ENCODE measurements at regions not wholly inside any gene's neighbourhood (a gene's known extent, or its start where the extent isn't known, plus 50 kb on each side); places are given as distances from the start of the nearest gene placed in this dataset.
"Not testable (repeated sequence)": the region's sequence is repeated elsewhere in the genome, so short reads cannot be mapped to it uniquely, and the experiment has no call there.

GRCh38 chr10:63675171-63675570 is 154.0 kb downstream of the REEP3 start:
- no peak for DNase-seq (ENCODE audit: low read depth)

DNA sequence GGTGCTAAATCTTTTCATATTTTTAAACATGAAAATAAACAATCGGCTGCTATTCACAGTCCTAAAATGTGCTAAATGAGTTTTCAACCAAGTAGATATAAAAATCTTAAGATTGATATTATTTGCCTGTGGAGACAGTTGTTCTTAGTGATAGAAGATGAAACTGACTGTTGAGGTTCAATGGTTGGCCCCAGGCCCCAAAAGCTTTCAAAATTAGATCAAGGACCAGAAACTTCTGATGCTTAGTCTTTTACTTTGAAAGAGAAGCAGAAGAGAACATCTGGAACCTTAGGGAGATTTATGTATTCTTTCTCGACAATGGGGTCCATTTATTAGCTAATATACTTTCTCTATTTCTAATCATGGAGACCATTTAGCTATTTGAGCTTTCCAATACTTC is 155.8 kb downstream of the REEP3 start:
- DNase-seq (ENCODE audit: low read depth), result no peak

- not testable (repeated sequence) for DNase-seq (ENCODE audit: low read depth)
These were observed 159.3 kb downstream of the REEP3 start for GRCh38 chr10:63680545-63680944.

- DNase-seq (ENCODE audit: low read depth), result no peak
These were observed 160.9 kb downstream of the REEP3 start for GRCh38 chr10:63681993-63682697.

- DNase-seq (ENCODE audit: low read depth), result not testable (repeated sequence)
These were observed 161.5 kb downstream of the REEP3 start for GRCh38 chr10:63682698-63683052.

- no peak for DNase-seq (ENCODE audit: low read depth)
These were observed 162.0 kb downstream of the REEP3 start for GRCh38 chr10:63683223-63683622.

DNA sequence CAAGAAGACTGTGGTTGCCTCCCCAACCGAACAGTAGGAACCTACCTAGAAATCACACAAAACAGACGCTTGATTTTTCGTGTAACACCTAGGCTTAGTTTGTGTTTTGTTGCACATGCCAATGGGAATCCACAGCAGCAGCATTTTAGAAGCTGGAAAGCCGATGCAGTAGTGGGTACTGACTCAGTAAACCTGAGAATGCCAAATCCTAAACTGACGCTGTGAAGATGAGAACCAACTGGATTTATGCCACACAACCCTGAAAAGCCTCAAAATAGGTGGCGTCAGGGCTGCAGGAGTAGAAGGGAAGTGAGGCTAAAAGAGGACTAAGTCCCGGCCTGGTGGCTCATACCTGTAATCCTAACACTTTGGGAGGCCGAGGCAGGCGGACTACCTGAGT is 162.5 kb downstream of the REEP3 start:
- DNase-seq (ENCODE audit: low read depth), result no peak

DNA sequence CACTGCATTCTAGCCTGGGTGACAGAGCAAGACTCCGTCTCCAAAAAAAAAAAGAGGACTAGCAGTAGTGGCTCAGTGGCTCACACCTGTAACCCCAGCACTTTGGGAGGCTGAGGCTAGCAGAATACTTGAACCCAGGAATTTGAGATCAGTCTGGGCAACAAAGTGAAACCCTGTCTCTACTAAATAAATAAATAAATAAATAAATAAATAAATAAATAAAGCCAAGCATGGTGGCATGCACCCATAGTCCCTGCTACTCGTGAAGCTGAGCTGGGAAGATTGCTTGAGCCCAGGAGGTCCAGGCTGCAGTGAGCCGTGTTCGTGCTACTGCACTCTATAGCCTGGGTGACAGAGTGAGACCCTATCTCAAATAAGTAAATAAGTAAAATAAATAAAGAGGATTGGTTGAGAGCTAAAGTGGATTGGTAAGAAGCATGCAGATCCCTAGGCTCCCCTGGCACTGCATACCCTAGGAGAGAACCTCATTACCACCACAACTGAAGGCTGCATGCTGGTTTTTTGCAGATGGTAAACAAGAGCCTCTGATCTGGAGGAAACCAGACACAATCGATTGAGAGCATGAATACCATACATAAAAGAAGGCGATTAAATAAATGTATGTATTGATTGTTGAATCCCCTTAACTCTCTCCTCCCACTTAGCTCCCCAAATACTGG is 163.2 kb downstream of the REEP3 start:
- DNase-seq (ENCODE audit: low read depth), result no peak

GRCh38 chr10:63689768-63690167 is 168.6 kb downstream of the REEP3 start:
- no peak for DNase-seq (ENCODE audit: low read depth)

DNA sequence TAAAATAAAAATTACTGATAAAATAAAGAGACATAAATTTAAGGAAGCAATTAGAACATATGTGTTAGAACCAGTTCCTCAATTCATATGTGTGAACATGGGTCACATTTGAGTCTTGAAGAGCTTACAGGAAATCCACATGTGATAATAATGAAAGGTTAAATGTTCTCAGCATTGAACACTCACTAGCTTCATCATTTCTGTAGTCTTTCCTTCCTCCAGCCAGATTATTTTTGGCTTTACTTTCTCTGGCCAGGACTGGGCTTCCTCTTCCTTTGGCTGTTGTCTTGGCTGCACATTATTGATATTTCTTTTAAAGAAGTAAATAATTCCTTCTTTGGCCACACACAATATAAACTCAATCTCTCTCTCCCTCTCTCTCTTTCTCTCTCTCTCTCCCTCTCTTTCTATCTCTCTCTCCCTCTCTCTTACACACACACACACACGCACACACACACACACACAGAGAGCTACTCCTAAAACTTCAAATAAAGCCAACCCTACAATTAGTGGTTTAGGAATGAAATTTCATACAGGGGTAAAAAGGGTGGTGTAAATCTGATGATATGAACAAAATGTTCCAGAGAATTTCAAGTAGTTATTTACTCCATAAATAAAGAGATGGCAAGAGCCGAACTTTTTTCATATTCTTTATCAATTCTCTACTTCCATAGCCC is 171.2 kb downstream of the REEP3 start:
- DNase-seq (ENCODE audit: low read depth), result no peak

DNA sequence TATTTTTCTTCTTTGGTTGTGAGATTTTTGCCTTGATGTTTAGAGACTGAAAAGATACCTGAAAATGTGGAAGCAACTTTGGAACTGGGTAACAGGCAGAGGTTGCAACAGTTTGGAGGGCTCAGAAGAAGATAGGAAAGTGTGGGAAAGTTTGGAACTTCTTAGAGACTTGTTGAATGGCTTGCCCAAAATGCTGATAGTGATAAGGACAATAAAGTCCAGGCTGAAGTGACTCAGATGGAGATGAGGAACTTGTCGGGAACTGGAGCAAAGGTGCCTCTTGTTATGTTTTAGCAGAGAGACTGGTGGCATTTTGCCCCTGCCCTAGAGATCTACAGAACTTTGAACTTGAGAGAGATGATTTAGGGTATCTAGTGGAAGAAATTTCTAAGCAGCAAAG is 171.8 kb downstream of the REEP3 start:
- not testable (repeated sequence) for DNase-seq (ENCODE audit: low read depth)

GRCh38 chr10:63696205-63696604 is 175.0 kb downstream of the REEP3 start:
- no peak for DNase-seq (ENCODE audit: low read depth)

GRCh38 chr10:63697956-63698786 is 177.0 kb downstream of the REEP3 start:
- no peak for DNase-seq (ENCODE audit: low read depth)

DNA sequence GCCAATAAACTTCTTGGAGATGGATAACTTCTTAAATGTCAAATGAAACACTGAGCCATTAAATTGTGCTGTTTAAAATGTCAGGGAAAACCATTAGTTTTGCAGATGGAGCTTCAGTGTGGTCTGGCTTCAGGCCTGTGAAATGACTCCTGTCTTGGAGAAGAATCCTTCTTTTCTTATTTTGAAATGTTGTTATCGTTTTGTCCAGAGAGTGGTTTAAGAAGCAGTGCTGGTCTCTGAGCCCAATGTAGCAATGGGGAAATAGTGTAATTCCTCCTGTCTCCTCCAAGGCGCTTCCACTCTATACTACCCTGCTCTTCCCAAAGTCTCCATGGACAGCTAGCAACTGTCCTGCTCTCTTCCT is 177.6 kb downstream of the REEP3 start:
- DNase-seq (ENCODE audit: low read depth), result no peak

DNA sequence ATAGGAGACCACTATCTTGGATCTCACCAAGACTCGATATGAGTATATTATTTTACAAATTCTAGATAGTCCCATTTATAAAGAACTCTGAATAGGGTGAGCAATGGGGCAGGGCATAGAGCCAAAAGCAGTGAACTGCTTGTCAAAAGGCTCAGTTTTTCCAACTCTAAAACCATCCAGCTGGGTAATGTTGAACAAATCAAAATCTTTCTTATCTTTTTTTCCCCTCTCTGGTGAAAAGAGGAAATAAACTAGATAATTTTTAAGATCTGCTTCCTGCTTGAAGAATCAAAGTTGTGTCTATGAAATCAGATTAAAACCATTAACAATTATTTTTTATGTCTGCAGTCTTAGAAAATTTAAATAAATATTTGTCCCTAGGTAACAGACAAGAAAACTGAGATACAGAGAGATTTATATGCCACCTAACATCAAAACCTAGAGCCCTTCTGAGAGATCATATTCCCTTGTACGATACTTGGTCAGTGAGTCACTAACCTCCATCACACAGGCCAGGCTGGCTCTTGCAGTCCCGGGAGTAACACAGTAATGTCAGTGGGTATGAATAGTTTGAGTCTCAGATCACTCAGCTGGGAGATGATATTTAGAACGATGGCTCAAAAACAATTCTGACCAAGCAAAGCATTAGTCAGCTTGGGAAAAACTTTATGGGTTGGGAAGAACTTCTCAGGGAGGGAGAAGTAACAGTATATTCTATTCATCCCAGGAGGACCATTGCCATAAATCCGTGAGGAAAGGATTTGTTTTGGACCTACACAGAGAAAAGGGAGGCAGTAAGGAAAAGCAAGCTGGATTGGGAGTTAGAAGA is 178.8 kb downstream of the REEP3 start:
- DNase-seq (ENCODE audit: low read depth), result no peak

- no peak for DNase-seq (ENCODE audit: low read depth)
These were observed 179.5 kb downstream of the REEP3 start for GRCh38 chr10:63700631-63701156.

- no peak for DNase-seq (ENCODE audit: low read depth)
These were observed 180.9 kb downstream of the REEP3 start for GRCh38 chr10:63702092-63702491.

DNA sequence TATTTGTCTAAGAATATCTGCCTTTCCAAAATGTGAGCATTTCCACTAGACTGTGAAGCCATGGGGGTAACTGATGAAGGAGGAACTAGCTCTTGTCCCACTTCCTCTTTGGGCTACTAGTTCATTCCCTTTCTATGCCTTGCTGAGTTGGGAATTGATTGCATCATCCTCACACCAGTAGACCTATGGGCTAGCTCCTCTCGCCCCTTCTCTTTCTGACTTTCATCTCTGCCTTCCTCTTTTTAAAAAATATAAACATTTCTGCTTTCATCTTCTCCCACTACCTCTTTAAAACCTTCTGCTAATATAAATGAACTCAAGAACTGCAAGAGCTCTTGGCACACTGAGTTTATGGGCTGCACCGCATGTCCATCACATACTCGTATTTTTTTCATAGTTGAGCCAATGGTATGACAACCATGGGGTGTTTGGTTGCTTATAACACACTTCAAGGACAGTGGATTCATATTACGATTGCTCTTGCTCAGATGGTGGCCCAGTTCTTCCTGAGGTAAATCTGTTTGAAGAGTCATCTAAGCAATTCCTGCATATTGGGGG is 182.0 kb downstream of the REEP3 start:
- no peak for DNase-seq (ENCODE audit: low read depth)

- no peak for DNase-seq (ENCODE audit: low read depth)
These were observed 182.6 kb downstream of the REEP3 start for GRCh38 chr10:63703740-63704345.

DNA sequence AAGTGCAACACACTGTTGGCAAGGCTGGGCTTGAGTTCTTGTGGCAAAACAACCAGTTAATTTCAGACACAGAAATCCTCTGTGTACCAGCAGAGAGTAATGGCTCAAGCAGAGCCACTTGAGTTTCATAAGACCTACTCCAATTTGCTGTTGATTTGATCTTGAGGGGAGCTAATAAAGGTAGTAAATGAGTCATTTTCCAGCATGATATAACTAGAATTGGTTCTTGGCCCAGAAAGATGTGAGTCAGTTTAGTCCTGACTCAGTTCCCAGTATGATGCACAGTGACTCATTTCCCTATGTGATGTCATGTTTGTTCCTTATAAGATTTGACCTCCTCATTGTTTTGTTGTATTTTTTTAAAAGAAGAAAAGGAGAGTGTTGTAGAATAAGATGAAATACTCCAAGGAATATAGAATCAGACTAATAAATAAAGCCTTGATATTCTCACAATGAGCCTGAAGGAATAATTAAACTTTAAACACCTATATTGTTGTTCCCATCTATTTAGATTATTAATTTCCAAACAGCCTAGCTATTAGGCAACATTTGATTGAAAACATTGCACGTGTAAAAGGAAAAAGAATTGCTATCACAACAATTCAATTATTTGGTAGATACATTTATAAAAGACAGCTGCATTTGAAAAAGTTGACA is 186.2 kb downstream of the REEP3 start:
- no peak for DNase-seq (ENCODE audit: low read depth)
